ENCODE measurements at regions not wholly inside any gene's neighbourhood (a gene's known extent, or its start where the extent isn't known, plus 50 kb on each side); places are given as distances from the start of the nearest gene placed in this dataset.

DNA sequence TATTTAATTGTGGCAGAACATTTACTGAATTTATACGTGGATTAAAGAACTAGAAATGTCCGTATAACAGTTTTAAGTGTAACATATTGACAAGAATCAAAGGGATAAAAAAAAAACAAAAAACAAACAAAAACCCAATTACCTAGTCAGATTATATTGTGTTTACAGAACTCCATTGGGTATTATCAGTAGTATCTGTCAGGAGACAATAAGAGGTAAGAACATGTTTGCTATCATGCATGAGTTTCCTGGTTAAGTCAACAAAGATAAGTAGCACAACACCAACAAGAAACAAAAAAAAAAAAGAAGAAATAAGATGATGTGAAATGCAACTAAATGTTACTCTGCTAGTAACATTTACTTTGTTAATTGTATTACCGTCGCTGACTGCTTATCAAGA, 570.6 kb downstream of the ZBBX start:
- WGBS = 55% methylated on average over 4 of the region's 4 CpGs

DNA sequence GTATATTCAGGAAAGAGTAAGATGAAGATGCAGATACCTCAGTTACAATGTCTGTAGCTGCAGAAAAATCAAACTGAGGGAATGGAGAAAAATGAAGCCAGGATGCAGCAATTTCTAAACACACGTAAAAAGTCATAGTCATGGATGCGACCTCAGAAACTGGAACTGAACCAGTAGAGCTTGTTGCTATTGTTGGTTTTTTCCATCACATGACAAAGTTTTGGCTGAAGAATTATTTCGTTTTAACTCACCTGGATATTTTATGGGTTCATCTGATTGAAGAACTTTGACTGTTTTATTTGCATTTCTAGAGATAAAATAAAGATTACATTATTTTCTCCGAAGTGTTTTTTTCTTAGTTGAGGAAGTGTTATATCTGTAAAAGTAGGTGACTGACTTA, 591.2 kb downstream of the ZBBX start:
- Histone ChIP-seq H3K27ac (ENCODE audit: low read depth) (no peak overlapping the region), H3K36me3 (ENCODE audit: insufficient read depth) (no peaks in the 10 kb centered on the region), H3K4me1 (ENCODE audit: insufficient read depth) (no peaks in the 10 kb centered on the region), H3K4me3 (ENCODE audit: low read depth, low read length) (no peak overlapping the region)
- WGBS = 78% methylated on average over 4 of the region's 4 CpGs
- DNase-seq (ENCODE audit: extremely low spot score) = peak; percentile 3

More for the DNA sequence above, 570.6 kb downstream of the ZBBX start:
- no peak for DNase-seq (ENCODE audit: extremely low spot score)
- Histone ChIP-seq H3K36me3 (ENCODE audit: insufficient read depth) (no peaks in the 10 kb centered on the region), H3K27ac (ENCODE audit: low read depth) (no peak overlapping the region), H3K4me3 (ENCODE audit: low read depth, low read length) (no peak overlapping the region), H3K4me1 (ENCODE audit: insufficient read depth) (no peaks in the 10 kb centered on the region)

DNA sequence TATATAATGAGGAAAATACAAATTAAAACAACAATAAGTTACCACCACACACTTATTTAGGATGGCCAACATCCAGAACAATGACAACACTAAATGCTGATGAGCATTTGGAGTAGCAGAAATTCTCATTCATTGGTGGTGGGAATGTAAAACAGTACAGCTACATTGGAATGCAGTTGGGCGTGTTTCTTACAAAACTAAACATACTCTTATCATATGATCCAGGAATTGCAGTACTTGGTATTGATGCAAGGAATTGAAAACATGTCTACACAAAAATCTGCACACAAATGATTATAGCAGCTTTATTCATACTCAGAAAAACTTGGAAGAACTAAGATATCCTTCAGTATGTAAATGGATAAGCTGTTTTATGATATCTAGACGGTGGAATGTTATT, 594.2 kb downstream of the ZBBX start:
- Histone ChIP-seq H3K27ac (ENCODE audit: low read depth) (no peak overlapping the region), H3K4me3 (ENCODE audit: low read depth, low read length) (no peak overlapping the region), H3K4me1 (ENCODE audit: insufficient read depth) (no peaks in the 10 kb centered on the region), H3K36me3 (ENCODE audit: insufficient read depth) (no peaks in the 10 kb centered on the region)
- no peak for DNase-seq (ENCODE audit: extremely low spot score)
- WGBS = 23% methylated on average over 2 of the region's 2 CpGs

- no peaks in the 10 kb centered on the region for H3K4me1 ChIP-seq (ENCODE audit: insufficient read depth)
- no peaks in the 10 kb centered on the region for H3K36me3 ChIP-seq (ENCODE audit: insufficient read depth)
- WGBS = 71% methylated on average over 2 of the region's 2 CpGs
- no peak overlapping the region for H3K27ac ChIP-seq (ENCODE audit: low read depth)
- DNase-seq (ENCODE audit: extremely low spot score) = no peak
- no peak overlapping the region for H3K4me3 ChIP-seq (ENCODE audit: low read depth, low read length)
Observed at GRCh38 chr3:166783206-166783605, 596.9 kb downstream of the ZBBX start.

DNA sequence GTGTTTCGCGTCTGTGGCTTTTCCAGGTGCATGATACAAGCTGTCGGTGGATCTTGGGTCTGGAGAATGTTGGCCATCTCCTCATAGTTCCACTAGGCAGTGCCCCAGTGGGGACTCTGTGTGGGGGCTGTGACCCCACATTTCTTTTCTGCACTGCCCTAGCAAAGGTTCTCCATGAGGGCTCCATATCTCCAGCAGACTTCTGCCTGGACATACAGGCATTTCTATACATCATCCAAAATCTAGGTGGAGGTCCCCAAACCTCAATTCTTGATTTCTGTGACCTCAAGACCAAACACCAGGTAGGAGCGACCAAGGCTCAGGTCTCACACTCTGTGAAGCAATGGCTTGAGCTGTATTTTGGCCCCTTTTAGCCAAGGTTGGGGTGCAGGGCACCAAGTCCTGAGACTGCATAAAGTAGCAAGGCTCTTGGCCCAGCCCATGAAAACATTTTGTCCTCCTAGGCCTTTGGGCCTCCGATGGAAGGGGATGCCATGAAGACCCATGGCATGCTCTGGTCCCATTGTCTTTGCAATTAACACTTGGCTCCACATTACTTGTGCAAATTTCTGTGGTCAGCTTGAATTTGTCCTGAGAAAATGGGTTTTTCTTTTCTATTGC, 615.3 kb downstream of the ZBBX start:
- DNase-seq (ENCODE audit: extremely low spot score) = no peak
- WGBS = 77% methylated on average over 5 of the region's 5 CpGs
- H3K4me1 ChIP-seq (ENCODE audit: insufficient read depth) = no peaks in the 10 kb centered on the region
- no peak overlapping the region for H3K27ac ChIP-seq (ENCODE audit: low read depth)
- no peaks in the 10 kb centered on the region for H3K36me3 ChIP-seq (ENCODE audit: insufficient read depth)
- no peak overlapping the region for H3K4me3 ChIP-seq (ENCODE audit: low read depth, low read length)

DNA sequence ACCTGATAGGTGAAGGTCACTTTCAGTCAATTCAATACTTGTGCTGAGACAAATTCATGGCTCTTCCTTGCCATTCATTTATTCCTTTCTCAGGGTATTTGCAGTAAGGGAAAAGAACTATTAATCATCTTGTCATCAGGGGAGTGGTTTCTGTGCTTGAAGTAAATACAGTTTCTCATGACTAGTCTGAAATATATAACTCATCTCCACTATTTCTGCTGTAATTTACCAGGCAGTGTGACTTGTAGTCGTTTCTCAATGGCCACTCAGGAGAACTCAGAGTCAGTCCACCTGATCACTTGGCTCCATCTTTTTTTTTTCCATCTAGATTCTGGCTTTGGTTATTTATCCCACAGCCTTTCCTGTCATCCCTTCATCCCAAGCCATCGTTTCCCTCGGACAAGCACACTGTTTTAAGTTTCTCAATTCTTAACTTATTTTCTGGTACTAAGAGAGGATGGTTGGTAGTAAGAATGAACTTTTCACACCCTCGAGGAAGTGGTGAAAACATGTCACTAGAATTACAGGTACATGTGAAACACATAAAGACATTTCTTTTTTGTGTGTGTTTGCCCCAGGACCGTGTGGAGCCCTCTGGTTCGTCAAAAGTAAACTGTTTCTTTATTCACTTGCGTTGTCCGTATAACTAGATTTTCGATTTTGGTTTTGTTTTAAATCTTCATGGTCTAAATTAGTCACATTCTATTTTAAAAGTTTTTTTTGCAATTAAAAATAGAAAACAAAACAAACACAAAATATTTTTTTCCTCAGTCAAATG, 620.2 kb downstream of the ZBBX start:
- Histone ChIP-seq H3K4me1 (ENCODE audit: insufficient read depth) (no peaks in the 10 kb centered on the region), H3K36me3 (ENCODE audit: insufficient read depth) (no peaks in the 10 kb centered on the region), H3K4me3 (ENCODE audit: low read depth, low read length) (no peak overlapping the region), H3K27ac (ENCODE audit: low read depth) (no peak overlapping the region)
- WGBS = 84% methylated on average over 9 of the region's 9 CpGs
- no peak for DNase-seq (ENCODE audit: extremely low spot score)

- H3K4me3 ChIP-seq (ENCODE audit: low read depth, low read length) = no peak overlapping the region
- no peaks in the 10 kb centered on the region for H3K36me3 ChIP-seq (ENCODE audit: insufficient read depth)
- WGBS = 90% methylated on average over 2 of the region's 2 CpGs
- H3K27ac ChIP-seq (ENCODE audit: low read depth) = no peak overlapping the region
- no peak for DNase-seq (ENCODE audit: extremely low spot score)
- H3K4me1 ChIP-seq (ENCODE audit: insufficient read depth) = no peaks in the 10 kb centered on the region
Observed at GRCh38 chr3:166752214-166752613, 627.9 kb downstream of the ZBBX start.

DNA sequence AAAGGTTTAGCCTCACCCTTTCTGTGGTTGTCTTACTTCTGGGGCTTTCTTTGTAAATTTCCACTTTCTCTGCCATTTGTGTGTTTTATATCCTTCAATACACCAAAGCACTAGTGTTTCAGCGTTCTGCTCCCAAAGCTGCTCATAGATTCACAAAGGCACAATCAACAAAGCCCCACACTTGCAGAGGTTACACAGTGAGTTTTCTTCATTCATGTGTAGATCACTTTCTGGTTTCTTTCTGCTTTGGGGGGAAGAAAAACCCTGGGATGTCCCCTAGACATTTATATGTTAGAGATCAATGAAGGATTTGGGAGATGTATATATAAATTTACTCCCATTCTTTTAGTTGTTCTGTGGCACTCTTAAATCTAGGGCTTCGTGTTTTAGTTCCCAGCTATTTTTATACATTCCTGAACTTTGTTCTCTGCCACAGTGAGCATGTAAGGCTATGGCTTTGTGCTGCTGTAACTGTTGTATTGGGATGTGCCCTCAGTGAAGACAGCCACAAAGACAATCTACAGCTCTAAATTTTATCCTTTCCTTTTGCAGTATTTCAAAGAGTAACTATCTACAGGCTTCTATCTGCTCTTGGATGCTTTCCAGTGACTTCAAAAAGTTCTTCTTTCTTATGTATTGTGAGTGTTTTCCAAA, 636.5 kb downstream of the ZBBX start:
- H3K4me3 ChIP-seq (ENCODE audit: low read depth, low read length) = no peak overlapping the region
- WGBS = 21% methylated on average over 2 of the region's 2 CpGs
- DNase-seq (ENCODE audit: extremely low spot score) = no peak
- H3K27ac ChIP-seq (ENCODE audit: low read depth) = no peak overlapping the region
- H3K4me1 ChIP-seq (ENCODE audit: insufficient read depth) = no peaks in the 10 kb centered on the region
- no peaks in the 10 kb centered on the region for H3K36me3 ChIP-seq (ENCODE audit: insufficient read depth)

- WGBS = 93% methylated on average over 3 of the region's 3 CpGs
- H3K36me3 ChIP-seq (ENCODE audit: insufficient read depth) = no peaks in the 10 kb centered on the region
- no peak overlapping the region for H3K27ac ChIP-seq (ENCODE audit: low read depth)
- no peak for DNase-seq (ENCODE audit: extremely low spot score)
- no peaks in the 10 kb centered on the region for H3K4me1 ChIP-seq (ENCODE audit: insufficient read depth)
- no peak overlapping the region for H3K4me3 ChIP-seq (ENCODE audit: low read depth, low read length)
Observed at GRCh38 chr3:166734734-166735133, 645.4 kb downstream of the ZBBX start.

- Histone ChIP-seq H3K4me3 (ENCODE audit: low read depth, low read length) (no peak overlapping the region), H3K27ac (ENCODE audit: low read depth) (no peak overlapping the region), H3K4me1 (ENCODE audit: insufficient read depth) (no peaks in the 10 kb centered on the region), H3K36me3 (ENCODE audit: insufficient read depth) (no peaks in the 10 kb centered on the region)
- 87% methylated on average over 1 of the region's 1 CpG for WGBS
- no peak for DNase-seq (ENCODE audit: extremely low spot score)
Observed at GRCh38 chr3:166731701-166732100, 648.4 kb downstream of the ZBBX start.

GRCh38 chr3:166721466-166721865, 658.6 kb downstream of the ZBBX start:
- no peaks in the 10 kb centered on the region for H3K4me1 ChIP-seq (ENCODE audit: insufficient read depth)
- no peaks in the 10 kb centered on the region for H3K36me3 ChIP-seq (ENCODE audit: insufficient read depth)
- DNase-seq (ENCODE audit: extremely low spot score) = no peak
- no peak overlapping the region for H3K4me3 ChIP-seq (ENCODE audit: low read depth, low read length)
- H3K27ac ChIP-seq (ENCODE audit: low read depth) = no peak overlapping the region

DNA sequence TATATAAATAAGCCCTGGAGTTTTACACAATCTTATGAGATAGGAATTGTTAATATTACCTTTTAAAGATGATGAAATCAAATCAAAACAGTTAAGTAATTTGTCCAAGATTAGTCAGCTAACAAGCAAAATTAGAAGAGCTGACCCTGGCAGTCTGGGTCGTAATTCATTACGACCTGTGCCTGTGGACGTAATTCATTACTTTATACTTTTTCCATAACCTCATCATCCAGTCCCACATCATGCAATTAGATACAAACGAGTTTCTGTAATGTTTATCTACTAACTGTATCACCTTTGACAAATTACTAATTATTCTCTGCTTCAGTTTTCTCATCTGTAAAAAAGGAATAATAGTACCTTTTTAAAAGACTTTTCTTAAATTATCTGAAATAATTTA, 665.9 kb downstream of the ZBBX start:
- WGBS = 40% methylated on average over 4 of the region's 4 CpGs

GRCh38 chr3:166713787-166714186, 666.3 kb downstream of the ZBBX start:
- Histone ChIP-seq H3K4me1 (ENCODE audit: insufficient read depth) (no peaks in the 10 kb centered on the region), H3K27ac (ENCODE audit: low read depth) (no peak overlapping the region), H3K36me3 (ENCODE audit: insufficient read depth) (no peaks in the 10 kb centered on the region), H3K4me3 (ENCODE audit: low read depth, low read length) (no peak overlapping the region)
- DNase-seq (ENCODE audit: extremely low spot score) = no peak
- WGBS = 44% methylated on average over 2 of the region's 2 CpGs

More for the DNA sequence above, 665.9 kb downstream of the ZBBX start:
- Histone ChIP-seq H3K36me3 (ENCODE audit: insufficient read depth) (no peaks in the 10 kb centered on the region), H3K4me1 (ENCODE audit: insufficient read depth) (no peaks in the 10 kb centered on the region), H3K27ac (ENCODE audit: low read depth) (no peak overlapping the region), H3K4me3 (ENCODE audit: low read depth, low read length) (no peak overlapping the region)
- DNase-seq (ENCODE audit: extremely low spot score) = no peak

DNA sequence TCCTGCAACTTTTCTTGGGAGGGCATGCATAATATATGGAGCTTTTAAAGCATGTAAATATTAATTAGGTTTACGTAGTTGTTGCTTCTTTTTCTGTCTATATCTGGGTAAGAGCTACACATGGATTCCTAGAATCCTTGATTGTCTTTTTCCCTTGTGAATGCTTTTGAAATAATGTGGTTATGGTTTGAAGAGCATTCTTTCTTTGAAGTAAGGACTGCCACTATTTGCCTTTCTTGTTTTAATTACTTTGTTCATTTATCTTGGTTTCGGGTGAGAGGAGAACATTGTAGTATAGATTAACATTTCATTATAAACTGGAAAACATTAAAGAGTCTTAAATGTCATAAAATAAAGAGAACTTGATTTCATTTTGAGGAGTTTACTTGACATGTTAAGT, 674.0 kb downstream of the ZBBX start:
- Histone ChIP-seq H3K27ac (ENCODE audit: low read depth) (no peak overlapping the region), H3K36me3 (ENCODE audit: insufficient read depth) (no peaks in the 10 kb centered on the region), H3K4me1 (ENCODE audit: insufficient read depth) (no peaks in the 10 kb centered on the region), H3K4me3 (ENCODE audit: low read depth, low read length) (no peak overlapping the region)
- no peak for DNase-seq (ENCODE audit: extremely low spot score)
- 57% methylated on average over 2 of the region's 2 CpGs for WGBS
